ENCODE measurements at regions not wholly inside any gene's neighbourhood (a gene's known extent, or its start where the extent isn't known, plus 50 kb on each side); places are given as distances from the start of the nearest gene placed in this dataset.

DNA sequence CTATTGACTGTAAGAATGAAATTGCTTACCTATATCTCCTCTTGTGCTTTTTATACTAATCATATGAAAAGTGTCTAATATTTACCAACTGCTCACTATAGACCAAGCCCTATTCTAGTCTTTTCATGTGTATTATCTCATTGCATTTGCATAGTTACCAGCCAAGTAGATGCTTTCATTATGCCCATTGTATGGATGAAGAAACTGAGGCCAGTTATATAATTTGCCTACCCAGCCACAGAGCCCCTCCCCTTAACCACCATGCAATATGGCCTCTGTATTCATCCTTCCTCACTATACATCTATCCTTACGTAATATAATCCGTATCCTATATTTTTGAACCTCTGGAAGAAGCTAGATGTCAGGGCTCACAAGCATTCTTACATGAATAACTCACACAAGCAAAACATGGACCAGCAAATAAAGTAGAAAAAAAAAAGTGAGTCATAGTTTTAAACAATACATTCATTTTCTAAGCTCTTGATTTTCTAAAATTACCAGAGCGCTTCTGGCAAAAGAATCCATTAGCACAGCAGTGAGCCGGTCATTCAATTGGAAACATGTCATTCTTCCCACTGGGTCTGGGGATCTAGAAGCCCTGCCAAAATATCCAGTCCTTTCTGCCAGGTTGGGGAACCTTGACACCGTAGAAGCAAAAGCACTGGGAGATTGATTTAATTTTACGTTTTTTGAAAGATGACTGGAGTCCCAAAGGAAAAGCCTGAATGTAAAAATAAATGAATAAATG is 80.0 kb downstream of the C11orf91 start:
- H3K36me3 ChIP-seq (ENCODE audit: insufficient read depth, low read length): no peaks in the 10 kb centered on the region
- CTCF ChIA-PET: no interaction called here

DNA sequence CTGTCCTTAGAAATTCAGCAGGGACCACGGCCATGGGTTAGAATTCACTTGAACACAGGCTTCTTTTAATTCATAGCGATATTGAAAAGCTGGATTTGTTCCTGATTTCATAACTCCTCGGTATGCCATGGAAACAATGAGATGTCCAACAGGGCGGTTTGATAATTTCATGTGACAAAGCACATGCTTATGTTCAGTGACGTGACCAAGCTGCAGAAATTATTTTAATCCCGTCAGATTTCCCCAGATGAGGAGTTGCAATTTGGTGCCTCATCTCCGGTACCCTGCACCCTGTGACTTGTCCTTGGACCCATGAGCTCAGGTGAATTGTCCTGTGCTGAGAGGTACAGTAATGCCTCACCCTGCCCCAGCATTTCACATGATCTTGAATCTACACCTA is 81.7 kb downstream of the C11orf91 start:
- Histone ChIP-seq H3K27ac (ENCODE audit: low read depth, low read length) (no peak overlapping the region), H3K4me3 (ENCODE audit: low read length) (no peak overlapping the region), H3K36me3 (ENCODE audit: insufficient read depth, low read length) (no peaks in the 10 kb centered on the region), H3K4me1 (ENCODE audit: insufficient read depth, low read length) (no peaks in the 10 kb centered on the region), H3K27me3 (ENCODE audit: insufficient read depth, low read length, poor library complexity, severe bottlenecking) (no peaks in the 10 kb centered on the region), H3K9me3 (ENCODE audit: low read length) (no peaks in the 10 kb centered on the region)
- no peak overlapping the region for H3K4me3 Mint-ChIP-seq
- ChIA-PET CTCF (no interaction called here), POLR2A (no interaction called here)
- no peak overlapping the region for H3K27ac Mint-ChIP-seq
- DNase-seq: no peak
- no peaks in the 10 kb centered on the region for H3K4me1 Mint-ChIP-seq
- no peaks in the 10 kb centered on the region for H3K9me3 Mint-ChIP-seq
- H3K27me3 Mint-ChIP-seq: peaks cover 12 to 32% of the 10 kb centered on the region in 2 donors
- no peaks in the 10 kb centered on the region for H3K36me3 Mint-ChIP-seq

More for the DNA sequence above, 80.0 kb downstream of the C11orf91 start:
- no peaks in the 10 kb centered on the region for H3K36me3 Mint-ChIP-seq
- no peak overlapping the region for H3K4me3 ChIP-seq (ENCODE audit: low read length)
- no peaks in the 10 kb centered on the region for H3K4me1 Mint-ChIP-seq
- H3K9me3 ChIP-seq (ENCODE audit: low read length): no peaks in the 10 kb centered on the region
- POLR2A ChIA-PET: no interaction called here
- no peak for DNase-seq
- H3K27me3 ChIP-seq (ENCODE audit: insufficient read depth, low read length, poor library complexity, severe bottlenecking): no peaks in the 10 kb centered on the region
- peaks cover 12 to 31% of the 10 kb centered on the region in 2 donors for H3K27me3 Mint-ChIP-seq
- H3K27ac ChIP-seq (ENCODE audit: low read depth, low read length): no peak overlapping the region
- no peaks in the 10 kb centered on the region for H3K4me1 ChIP-seq (ENCODE audit: insufficient read depth, low read length)
- peaks cover 0 to 2% (median 2%) of the 10 kb centered on the region in 5 donors for H3K9me3 Mint-ChIP-seq
- H3K27ac Mint-ChIP-seq: no peak overlapping the region
- no peak overlapping the region for H3K4me3 Mint-ChIP-seq

DNA sequence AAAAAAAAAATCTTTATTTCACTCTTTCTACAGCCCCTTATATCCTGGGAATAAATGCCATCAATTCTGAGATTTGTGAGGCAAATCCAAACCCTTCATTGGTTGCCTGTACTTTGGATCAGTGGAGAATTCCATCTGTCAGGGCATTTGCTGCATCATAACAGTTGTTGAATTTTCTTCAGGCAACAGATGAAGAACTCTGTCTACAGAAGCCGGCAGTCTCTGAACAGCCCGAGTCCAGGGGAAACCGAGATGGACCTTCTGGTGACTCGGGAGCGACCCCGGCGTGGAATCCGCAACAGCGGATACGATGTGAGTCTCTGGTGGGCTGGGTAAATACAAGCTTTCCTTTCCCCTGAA is 82.3 kb downstream of the C11orf91 start:
- Histone ChIP-seq H3K27me3 (ENCODE audit: insufficient read depth, low read length, poor library complexity, severe bottlenecking) (no peaks in the 10 kb centered on the region), H3K27ac (ENCODE audit: low read depth, low read length) (no peak overlapping the region), H3K9me3 (ENCODE audit: low read length) (no peaks in the 10 kb centered on the region), H3K4me3 (ENCODE audit: low read length) (no peak overlapping the region), H3K36me3 (ENCODE audit: insufficient read depth, low read length) (no peaks in the 10 kb centered on the region), H3K4me1 (ENCODE audit: insufficient read depth, low read length) (no peaks in the 10 kb centered on the region)
- no peaks in the 10 kb centered on the region for H3K4me1 Mint-ChIP-seq
- no peak overlapping the region for H3K4me3 Mint-ChIP-seq
- no peaks in the 10 kb centered on the region for H3K9me3 Mint-ChIP-seq
- H3K27me3 Mint-ChIP-seq: peaks cover 12 to 32% of the 10 kb centered on the region in 2 donors
- POLR2A ChIA-PET: no interaction called here
- no peaks in the 10 kb centered on the region for H3K36me3 Mint-ChIP-seq
- H3K27ac Mint-ChIP-seq: no peak overlapping the region
- CTCF ChIA-PET: no interaction called here
- no peak for DNase-seq

DNA sequence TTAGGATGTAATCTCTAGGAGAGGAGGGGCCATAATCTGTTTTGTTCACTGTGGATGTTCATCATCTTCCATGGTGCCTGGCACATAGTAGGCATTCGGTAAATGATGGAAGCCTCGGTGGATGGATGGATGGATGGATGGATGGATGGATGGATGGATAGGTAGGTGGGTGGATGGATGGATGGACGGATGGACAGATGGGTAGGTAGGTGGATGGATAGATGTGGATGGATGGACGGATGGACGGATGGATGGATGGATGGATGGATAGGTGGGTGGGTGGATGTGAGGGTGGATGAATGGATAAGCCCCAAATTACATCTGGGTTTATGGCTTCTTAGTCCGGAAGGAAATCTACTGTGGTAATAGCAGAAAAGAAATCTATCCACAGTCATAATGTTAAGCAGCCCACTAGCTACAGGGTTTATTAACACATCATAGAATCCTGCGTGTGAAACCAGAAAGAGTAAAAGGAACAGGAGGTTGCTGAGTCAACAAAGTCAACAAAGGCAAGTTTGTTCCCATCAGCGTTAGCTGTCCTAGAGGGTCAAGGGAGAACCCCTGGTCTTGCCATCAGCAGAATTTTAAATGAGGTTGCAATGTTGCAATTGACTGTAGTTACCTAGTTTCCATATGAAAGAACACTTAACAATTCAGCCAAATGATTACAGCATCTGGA is 82.8 kb downstream of the C11orf91 start:
- Mint-ChIP-seq H3K36me3 (no peaks in the 10 kb centered on the region), H3K4me1 (no peaks in the 10 kb centered on the region), H3K9me3 (no peaks in the 10 kb centered on the region), H3K4me3 (no peak overlapping the region), H3K27ac (no peak overlapping the region), H3K27me3 (peaks cover 12 to 32% of the 10 kb centered on the region in 2 donors)
- no peak for DNase-seq
- CTCF ChIA-PET: no interaction called here
- H3K27me3 ChIP-seq (ENCODE audit: insufficient read depth, low read length, poor library complexity, severe bottlenecking): no peaks in the 10 kb centered on the region
- POLR2A ChIA-PET: no interaction called here
- no peak overlapping the region for H3K4me3 ChIP-seq (ENCODE audit: low read length)
- H3K4me1 ChIP-seq (ENCODE audit: insufficient read depth, low read length): no peaks in the 10 kb centered on the region
- H3K27ac ChIP-seq (ENCODE audit: low read depth, low read length): no peak overlapping the region
- H3K36me3 ChIP-seq (ENCODE audit: insufficient read depth, low read length): no peaks in the 10 kb centered on the region
- H3K9me3 ChIP-seq (ENCODE audit: low read length): no peaks in the 10 kb centered on the region

DNA sequence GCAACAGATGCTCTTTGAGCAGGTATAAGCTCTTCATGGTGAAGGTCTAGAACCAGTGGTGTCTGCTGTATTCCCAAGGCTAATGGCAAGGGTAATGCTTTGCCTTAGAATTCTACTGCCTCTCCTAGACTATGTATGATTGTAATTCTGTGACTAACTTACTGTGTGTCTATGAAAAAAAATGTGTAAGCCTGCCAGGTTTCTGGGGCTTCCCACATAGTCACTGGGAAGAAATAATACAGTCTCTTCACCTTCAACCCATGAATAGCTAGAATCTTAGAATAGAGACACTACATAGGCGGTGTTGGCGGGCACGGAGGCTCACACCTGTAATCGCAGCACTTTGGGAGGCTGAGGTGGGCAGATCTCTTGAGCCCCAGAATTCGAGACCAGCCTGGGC is 84.1 kb downstream of the C11orf91 start:
- no peaks in the 10 kb centered on the region for H3K36me3 ChIP-seq (ENCODE audit: insufficient read depth, low read length)
- no peak for DNase-seq

DNA sequence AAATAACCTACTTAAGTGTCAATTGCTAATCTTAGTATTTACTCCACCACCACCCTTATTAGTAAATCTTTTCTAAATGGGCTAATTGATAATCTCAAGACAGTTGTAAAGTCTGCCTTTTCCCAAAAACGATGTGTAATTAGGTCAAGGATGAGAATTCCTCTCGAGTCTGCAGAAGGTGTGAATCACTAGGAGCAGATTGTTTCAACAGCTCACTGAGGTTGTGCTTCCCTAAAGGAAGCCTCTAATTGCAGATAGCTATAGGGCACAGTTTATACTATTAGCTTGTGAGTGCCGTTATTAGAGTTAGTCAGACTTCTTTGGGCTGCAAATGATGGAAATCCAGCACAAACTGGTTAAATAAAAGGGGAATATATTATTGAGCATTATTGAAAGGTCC is 84.9 kb downstream of the C11orf91 start:
- H3K4me1 Mint-ChIP-seq: no peaks in the 10 kb centered on the region
- no peaks in the 10 kb centered on the region for H3K36me3 Mint-ChIP-seq
- H3K27me3 Mint-ChIP-seq: peaks cover 6 to 27% of the 10 kb centered on the region in 2 donors
- Histone ChIP-seq H3K9me3 (ENCODE audit: low read length) (no peaks in the 10 kb centered on the region), H3K4me1 (ENCODE audit: insufficient read depth, low read length) (no peaks in the 10 kb centered on the region), H3K27me3 (ENCODE audit: insufficient read depth, low read length, poor library complexity, severe bottlenecking) (no peaks in the 10 kb centered on the region), H3K36me3 (ENCODE audit: insufficient read depth, low read length) (no peaks in the 10 kb centered on the region), H3K4me3 (ENCODE audit: low read length) (no peak overlapping the region), H3K27ac (ENCODE audit: low read depth, low read length) (no peak overlapping the region)
- H3K9me3 Mint-ChIP-seq: no peaks in the 10 kb centered on the region
- H3K27ac Mint-ChIP-seq: no peak overlapping the region
- no peak overlapping the region for H3K4me3 Mint-ChIP-seq
- POLR2A ChIA-PET: no interaction called here
- CTCF ChIA-PET: interaction anchor here (1.3 kb wide), 1 partner anchor 21 kb away, joined by 3 read pairs; no protein-coding TSS in a partner anchor
- no peak for DNase-seq

More for the DNA sequence above, 84.1 kb downstream of the C11orf91 start:
- CTCF ChIA-PET: no interaction called here
- Mint-ChIP-seq H3K27me3 (peaks cover 6 to 28% of the 10 kb centered on the region in 2 donors), H3K4me1 (no peaks in the 10 kb centered on the region), H3K27ac (no peak overlapping the region), H3K9me3 (no peaks in the 10 kb centered on the region), H3K4me3 (no peak overlapping the region), H3K36me3 (no peaks in the 10 kb centered on the region)
- no peaks in the 10 kb centered on the region for H3K4me1 ChIP-seq (ENCODE audit: insufficient read depth, low read length)
- H3K27ac ChIP-seq (ENCODE audit: low read depth, low read length): no peak overlapping the region
- no peaks in the 10 kb centered on the region for H3K9me3 ChIP-seq (ENCODE audit: low read length)
- POLR2A ChIA-PET: no interaction called here
- no peak overlapping the region for H3K4me3 ChIP-seq (ENCODE audit: low read length)
- no peaks in the 10 kb centered on the region for H3K27me3 ChIP-seq (ENCODE audit: insufficient read depth, low read length, poor library complexity, severe bottlenecking)

DNA sequence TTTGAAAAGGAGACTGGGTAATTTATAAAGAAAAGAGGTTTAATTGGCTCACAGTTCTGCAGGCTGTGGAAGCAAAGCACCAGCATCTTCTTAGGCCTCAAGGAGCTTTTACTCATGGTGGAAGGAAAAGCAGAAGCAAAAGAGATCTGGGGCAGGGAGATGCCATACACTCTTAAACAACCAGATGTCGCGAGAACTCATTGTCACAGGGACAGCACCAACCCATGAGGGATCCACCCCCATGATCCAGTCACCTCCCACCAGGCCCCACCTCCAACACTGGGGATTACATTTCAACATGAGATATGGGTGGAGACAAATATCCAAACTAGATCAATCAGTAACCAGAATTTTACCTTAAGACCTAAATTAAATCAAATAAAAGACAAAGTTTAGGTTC is 87.2 kb downstream of the C11orf91 start:
- H3K27me3 Mint-ChIP-seq: peaks cover 2 to 20% of the 10 kb centered on the region in 2 donors
- no peak for DNase-seq
- no peaks in the 10 kb centered on the region for H3K36me3 ChIP-seq (ENCODE audit: insufficient read depth, low read length)
- no peaks in the 10 kb centered on the region for H3K9me3 ChIP-seq (ENCODE audit: low read length)
- H3K4me1 ChIP-seq (ENCODE audit: insufficient read depth, low read length): no peaks in the 10 kb centered on the region
- no peaks in the 10 kb centered on the region for H3K9me3 Mint-ChIP-seq
- POLR2A ChIA-PET: no interaction called here
- H3K27ac Mint-ChIP-seq: no peak overlapping the region
- H3K4me3 ChIP-seq (ENCODE audit: low read length): no peak overlapping the region
- H3K27me3 ChIP-seq (ENCODE audit: insufficient read depth, low read length, poor library complexity, severe bottlenecking): no peaks in the 10 kb centered on the region
- no peak overlapping the region for H3K4me3 Mint-ChIP-seq
- H3K4me1 Mint-ChIP-seq: no peaks in the 10 kb centered on the region
- H3K27ac ChIP-seq (ENCODE audit: low read depth, low read length): no peak overlapping the region
- CTCF ChIA-PET: no interaction called here
- H3K36me3 Mint-ChIP-seq: no peaks in the 10 kb centered on the region

DNA sequence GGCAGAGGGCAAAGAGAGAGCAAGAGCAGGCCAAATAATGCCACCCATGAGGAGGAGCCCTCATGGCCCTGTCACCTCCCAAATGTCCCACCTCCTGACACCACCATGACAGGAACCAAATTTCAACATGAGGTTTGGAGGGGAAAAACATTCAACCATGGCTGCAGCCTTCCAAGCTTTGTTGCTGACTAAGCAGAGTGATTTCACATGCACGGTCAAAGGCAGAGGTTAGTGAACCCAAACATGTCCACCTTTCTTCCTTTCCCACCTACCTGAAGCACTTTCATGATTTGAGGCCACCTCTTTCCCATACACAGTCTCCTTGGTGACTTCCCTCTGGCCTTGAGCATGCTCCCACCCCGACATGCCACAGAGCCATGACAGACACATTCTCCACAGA is 89.7 kb downstream of the C11orf91 start:
- POLR2A ChIA-PET: no interaction called here
- Mint-ChIP-seq H3K27me3 (peaks cover 0 to 10% of the 10 kb centered on the region in 2 donors), H3K4me1 (no peaks in the 10 kb centered on the region), H3K9me3 (no peaks in the 10 kb centered on the region), H3K4me3 (no peak overlapping the region), H3K36me3 (no peaks in the 10 kb centered on the region), H3K27ac (no peak overlapping the region)
- no peaks in the 10 kb centered on the region for H3K4me1 ChIP-seq (ENCODE audit: insufficient read depth, low read length)
- no peak for DNase-seq
- H3K27me3 ChIP-seq (ENCODE audit: insufficient read depth, low read length, poor library complexity, severe bottlenecking): no peaks in the 10 kb centered on the region
- CTCF ChIA-PET: interaction anchor here (1.3 kb wide), 1 partner anchor 9 kb away, joined by 3 read pairs; no protein-coding TSS in a partner anchor
- H3K4me3 ChIP-seq (ENCODE audit: low read length): no peak overlapping the region
- no peaks in the 10 kb centered on the region for H3K9me3 ChIP-seq (ENCODE audit: low read length)
- no peaks in the 10 kb centered on the region for H3K36me3 ChIP-seq (ENCODE audit: insufficient read depth, low read length)
- no peak overlapping the region for H3K27ac ChIP-seq (ENCODE audit: low read depth, low read length)

All from CD8-positive, alpha-beta memory T cell (primary cell).